ENCODE measurements at regions not wholly inside any gene's neighbourhood (a gene's known extent, or its start where the extent isn't known, plus 50 kb on each side); places are given as distances from the start of the nearest gene placed in this dataset.
"Not testable (repeated sequence)": the region's sequence is repeated elsewhere in the genome, so short reads cannot be mapped to it uniquely, and the experiment has no call there.

DNA sequence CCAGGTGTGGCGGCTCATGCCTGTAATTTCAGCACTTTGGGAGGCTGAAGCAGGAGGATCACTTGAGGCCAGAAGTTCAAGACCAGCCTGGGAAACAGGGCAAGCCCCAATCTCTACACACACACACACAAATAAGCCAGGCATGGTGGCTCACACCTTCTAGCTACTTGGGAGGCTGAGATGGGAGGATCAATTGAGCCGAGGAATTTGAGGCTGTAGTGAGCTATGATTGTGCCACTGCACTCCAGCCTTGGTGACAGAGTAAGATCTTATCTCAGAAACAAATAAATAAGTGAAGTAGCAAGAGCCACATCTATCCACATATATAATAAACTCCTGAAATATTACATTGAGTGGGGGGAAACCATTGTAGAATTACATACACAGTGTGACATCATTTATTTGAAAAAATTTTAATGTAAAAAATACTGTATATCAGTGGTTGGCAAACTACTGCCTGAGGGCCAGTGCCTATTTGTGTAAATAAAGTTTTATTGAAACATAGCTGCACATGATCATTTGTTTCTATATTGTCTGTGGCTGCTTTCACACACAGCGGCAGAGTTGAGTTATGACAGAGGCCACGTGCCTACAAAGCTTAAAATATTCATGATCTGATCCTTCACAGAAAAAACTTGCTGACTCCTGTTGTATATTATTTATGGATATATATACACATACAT, 54.7 kb upstream of the ARHGEF7 start:
- H3K27me3 ChIP-seq (replicated peaks; ENCODE audit: insufficient read depth) = 0 out of 2 replicates have a peak, but pooled peaks cover 5% of the 10 kb centered on the region
- H3K9me3 ChIP-seq (ENCODE audit: low read depth) = no peaks in the 10 kb centered on the region
- no peak overlapping the region for H3K9ac ChIP-seq
- H3K36me3 ChIP-seq (ENCODE audit: low read depth) = no peaks in the 10 kb centered on the region
- H3F3A ChIP-seq (ENCODE audit: insufficient read depth) = no peaks in the 10 kb centered on the region
- no peaks in the 10 kb centered on the region for H3K4me1 ChIP-seq (ENCODE audit: insufficient read depth)
- H3K4me3 ChIP-seq = no peak overlapping the region
- in situ Hi-C loops (cut with MboI) = loop anchor here (10.0 kb wide), 1 partner anchor 164 kb away; no protein-coding TSS in a partner anchor
- H2AFZ ChIP-seq = no peak overlapping the region
- no peak overlapping the region for H3K4me2 ChIP-seq (ENCODE audit: unreplicated experiment)
- H4K20me1 ChIP-seq (ENCODE audit: insufficient read depth) = no peaks in the 10 kb centered on the region
- 64 to 72% methylated on average over 4 of the region's 4 CpGs for WGBS, 2 experiments (ENCODE audit: low coverage in 1 of 2, low lambda C conversion rate in 2 of 2, missing lambda C conversion rate in 2 of 2)
- no peak for TF ChIP-seq EZH2 (IDR thresholded peaks at IDR 0.05; ENCODE audit: insufficient read depth, poor library complexity, severe bottlenecking)
- TF ChIP-seq EZH2phosphoT487 (IDR thresholded peaks at IDR 0.05; ENCODE audit: insufficient read depth, low read depth) = no peak
- no peak overlapping the region for H3K27ac ChIP-seq
- no peak for DNase-seq
- H3K79me2 ChIP-seq (ENCODE audit: insufficient read depth) = no peaks in the 10 kb centered on the region
- H3K9me2 ChIP-seq (ENCODE audit: insufficient read depth) = no peaks in the 10 kb centered on the region

DNA sequence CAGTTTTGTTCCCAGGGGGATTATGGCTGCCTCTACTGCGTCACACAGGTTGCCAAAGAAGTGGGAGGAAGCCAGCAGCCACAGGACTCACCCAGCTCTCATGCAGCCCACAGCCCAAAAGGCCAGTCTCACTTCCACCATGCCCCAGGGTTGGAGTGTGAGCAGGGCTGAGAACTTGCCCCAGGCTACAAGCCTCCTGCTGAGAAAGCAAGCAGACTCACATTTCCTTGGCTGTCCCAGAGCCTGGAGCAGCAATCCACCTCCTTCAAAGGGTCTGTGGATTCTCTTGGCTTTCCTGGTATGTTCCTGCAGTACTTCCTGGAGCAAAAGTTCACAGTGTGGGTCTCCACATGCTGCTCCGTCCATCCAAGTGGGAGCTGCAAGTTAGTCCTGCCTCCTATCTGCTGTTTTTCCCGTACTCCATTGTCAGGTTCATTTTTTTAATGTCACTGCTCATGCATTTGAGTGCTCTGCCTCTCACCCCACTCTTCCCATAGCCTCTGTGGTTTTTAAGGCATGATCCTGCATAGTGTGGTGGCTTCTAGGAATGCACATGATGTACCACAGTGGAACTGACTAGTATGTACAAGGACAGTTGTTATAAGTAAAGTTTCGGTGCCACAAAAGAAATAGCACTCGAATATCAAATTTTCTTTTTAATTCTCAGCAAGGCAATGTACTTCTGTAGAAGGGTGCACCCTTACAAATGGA, 56.2 kb upstream of the ARHGEF7 start:
- Histone ChIP-seq H3K4me2 (ENCODE audit: unreplicated experiment) (no peak overlapping the region), H3K27me3 (replicated peaks; ENCODE audit: insufficient read depth) (peaks cover 9% of the 10 kb centered on the region; the same call in 1 of the 2 replicates), H3K36me3 (ENCODE audit: low read depth) (no peaks in the 10 kb centered on the region), H3K4me1 (ENCODE audit: insufficient read depth) (no peaks in the 10 kb centered on the region), H2AFZ (no peak overlapping the region), H3K79me2 (ENCODE audit: insufficient read depth) (no peaks in the 10 kb centered on the region), H3K4me3 (no peak overlapping the region), H3K27ac (no peak overlapping the region), H3K9ac (no peak overlapping the region), H4K20me1 (ENCODE audit: insufficient read depth) (no peaks in the 10 kb centered on the region), H3K9me2 (ENCODE audit: insufficient read depth) (no peaks in the 10 kb centered on the region), H3F3A (ENCODE audit: insufficient read depth) (no peaks in the 10 kb centered on the region), H3K9me3 (ENCODE audit: low read depth) (no peaks in the 10 kb centered on the region)
- in situ Hi-C loops (cut with MboI) = no loop called here
- 19 to 22% methylated on average over 5 of the region's 5 CpGs for WGBS, 2 experiments (ENCODE audit: low coverage in 1 of 2, low lambda C conversion rate in 2 of 2, missing lambda C conversion rate in 2 of 2)
- TF ChIP-seq EZH2 (IDR thresholded peaks at IDR 0.05; ENCODE audit: insufficient read depth, poor library complexity, severe bottlenecking) (no peak), EZH2phosphoT487 (IDR thresholded peaks at IDR 0.05; ENCODE audit: insufficient read depth, low read depth) (no peak)
- peak; percentile 15 for DNase-seq

- H3K27me3 ChIP-seq (replicated peaks; ENCODE audit: insufficient read depth); H3K4me1 ChIP-seq (ENCODE audit: insufficient read depth); H3F3A ChIP-seq (ENCODE audit: insufficient read depth); in situ Hi-C loops (cut with MboI); H2AFZ ChIP-seq; H4K20me1 ChIP-seq (ENCODE audit: insufficient read depth); H3K36me3 ChIP-seq (ENCODE audit: low read depth); H3K4me2 ChIP-seq (ENCODE audit: unreplicated experiment); H3K9me3 ChIP-seq (ENCODE audit: low read depth); H3K9ac ChIP-seq; DNase-seq; H3K4me3 ChIP-seq; H3K9me2 ChIP-seq (ENCODE audit: insufficient read depth); H3K27ac ChIP-seq; H3K79me2 ChIP-seq (ENCODE audit: insufficient read depth): not testable (repeated sequence)
Measured at GRCh38 chr13:111058339-111058738, 56.8 kb upstream of the ARHGEF7 start.

GRCh38 chr13:111051726-111052232, 63.3 kb upstream of the ARHGEF7 start:
- DNase-seq; H3K4me3 ChIP-seq; H4K20me1 ChIP-seq (ENCODE audit: insufficient read depth); H3F3A ChIP-seq (ENCODE audit: insufficient read depth); H3K79me2 ChIP-seq (ENCODE audit: insufficient read depth); H2AFZ ChIP-seq; H3K27ac ChIP-seq; H3K36me3 ChIP-seq (ENCODE audit: low read depth); in situ Hi-C loops (cut with MboI); H3K27me3 ChIP-seq (replicated peaks; ENCODE audit: insufficient read depth); H3K4me1 ChIP-seq (ENCODE audit: insufficient read depth); H3K4me2 ChIP-seq (ENCODE audit: unreplicated experiment); H3K9ac ChIP-seq; H3K9me3 ChIP-seq (ENCODE audit: low read depth); H3K9me2 ChIP-seq (ENCODE audit: insufficient read depth): not testable (repeated sequence)
- WGBS, 2 experiments (ENCODE audit: low coverage in 1 of 2, low lambda C conversion rate in 2 of 2, missing lambda C conversion rate in 2 of 2) = 25 to 33% methylated on average over 13 to 18 of the region's 21 CpGs
